OCI-LY1 (cell line): ENCODE measurements at regions not wholly inside any gene's neighbourhood (a gene's known extent, or its start where the extent isn't known, plus 50 kb on each side); places are given as distances from the start of the nearest gene placed in this dataset.

Experiments used
- H2AFZ ChIP-seq: fragments of 200-600 bp; sonication (generic), shearing (Covaris generic); 2 replicates; pipeline ENCODE4 v1.6.0; 2014; ENCODE audit warnings: antibody characterized with exemption, mild to moderate bottlenecking, low read length
- H3F3A ChIP-seq: fragments of 200-600 bp; sonication (generic), shearing (Covaris generic); 2 replicates; pipeline ENCODE4 v1.6.0; 2014; ENCODE audit warnings: mild to moderate bottlenecking, antibody characterized with exemption, low read length, moderate library complexity; ENCODE audit not compliant: insufficient read depth
- H3K27ac ChIP-seq: fragments of 200-600 bp; sonication (generic); 2 replicates; pipeline ENCODE4 v1.5.1; 2014; ENCODE audit warnings: low read length, mixed run types, mild to moderate bottlenecking, low read depth; ENCODE audit not compliant: poor library complexity, severe bottlenecking
- H3K27me3 ChIP-seq: fragments of 200-600 bp; sonication (generic); 2 replicates; pipeline ENCODE4 v1.6.0; 2014; ENCODE audit warnings: antibody characterized with exemption, mild to moderate bottlenecking, low read length, moderate library complexity; ENCODE audit not compliant: insufficient read depth
- H3K36me3 ChIP-seq: fragments of 200-600 bp; sonication (generic); 2 replicates; pipeline ENCODE4 v1.6.1; 2014; ENCODE audit warnings: mild to moderate bottlenecking, antibody characterized with exemption, low read length, moderate library complexity, mixed read lengths; ENCODE audit not compliant: insufficient read depth
- H3K4me1 ChIP-seq: fragments of 200-600 bp; sonication (generic); 2 replicates; pipeline ENCODE4 v1.5.1; 2014; ENCODE audit warnings: mild to moderate bottlenecking, low read length, moderate library complexity; ENCODE audit not compliant: insufficient read depth, severe bottlenecking
- H3K4me2 ChIP-seq: fragments of 200-600 bp; sonication (generic), shearing (Covaris generic); 2 replicates; pipeline ENCODE4 v1.6.1; 2014; ENCODE audit warnings: low read length
- H3K4me3 ChIP-seq: fragments of 200-600 bp; sonication (generic); 2 replicates; pipeline ENCODE4 v1.5.1; 2014; ENCODE audit warnings: low read length, low read depth, mild to moderate bottlenecking, mixed read lengths; ENCODE audit not compliant: poor library complexity, severe bottlenecking
- H3K79me2 ChIP-seq: fragments of 200-600 bp; shearing (Covaris generic); 2 replicates; pipeline ENCODE4 v1.6.1; 2016; ENCODE audit warnings: mixed run types, low read length, mixed read lengths; ENCODE audit not compliant: insufficient read depth
- H3K9ac ChIP-seq: fragments of 200-600 bp; sonication (generic), shearing (Covaris generic); 2 replicates; pipeline ENCODE4 v1.6.1; 2014; ENCODE audit warnings: mild to moderate bottlenecking, low read length, mixed read lengths
- H3K9me2 ChIP-seq: fragments of 200-600 bp; sonication (generic), shearing (Covaris generic); 2 replicates; pipeline ENCODE4 v1.6.1; 2014; ENCODE audit warnings: low read depth, mild to moderate bottlenecking, low read length, mixed read lengths
- H3K9me3 ChIP-seq: fragments of 200-600 bp; shearing (Covaris generic); 2 replicates; pipeline ENCODE4 v1.6.1; 2014; ENCODE audit warnings: low read length, mixed read lengths
- H4K20me1 ChIP-seq: fragments of 200-600 bp; sonication (generic), shearing (Covaris generic); 2 replicates; pipeline ENCODE4 v1.6.0; 2016; ENCODE audit warnings: mild to moderate bottlenecking, low read length; ENCODE audit not compliant: insufficient read depth
- EZH2 ChIP-seq: fragments of 200-600 bp; sonication (generic), shearing (Covaris generic); IDR thresholded peaks from 2 replicates; pipeline ENCODE4 v1.8.0; 2017; ENCODE audit warnings: borderline replicate concordance, mixed run types, mild to moderate bottlenecking, antibody characterized with exemption, low read length, moderate library complexity, mixed read lengths
- TF ChIP-seq, protein P1 (sequence below): fragments of 200-600 bp; sonication (generic), shearing (Covaris generic); IDR thresholded peaks from 2 replicates; pipeline ENCODE4 v1.5.1; 2017; ENCODE audit warnings: mild to moderate bottlenecking, antibody characterized with exemption, low read length, moderate library complexity, mixed read lengths

DNA sequence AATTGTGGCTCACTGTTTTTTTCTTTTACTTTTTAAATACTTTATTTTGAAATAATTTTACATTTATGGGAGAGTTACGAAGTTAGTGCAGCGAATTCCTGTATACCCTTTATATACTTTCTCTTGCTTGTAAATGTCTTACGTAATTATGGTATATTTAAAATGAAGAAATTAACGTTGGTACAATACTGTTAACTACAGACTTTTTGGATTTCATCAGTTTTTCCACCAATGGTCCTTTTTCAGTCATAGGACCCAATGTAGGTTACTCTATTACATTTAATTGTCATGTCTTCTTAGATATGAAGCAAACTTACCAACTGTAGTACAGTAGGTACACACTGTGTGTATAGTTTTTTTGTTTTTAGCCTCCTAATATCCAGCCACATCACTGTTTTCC lies 76.3 kb downstream of the BOLA3 start:
- H3K79me2 ChIP-seq, result no peaks in the 10 kb centered on the region
- no peaks in the 10 kb centered on the region for H3F3A ChIP-seq
- TF ChIP-seq EZH2, result no peak
- TF ChIP-seq, protein P1, sequence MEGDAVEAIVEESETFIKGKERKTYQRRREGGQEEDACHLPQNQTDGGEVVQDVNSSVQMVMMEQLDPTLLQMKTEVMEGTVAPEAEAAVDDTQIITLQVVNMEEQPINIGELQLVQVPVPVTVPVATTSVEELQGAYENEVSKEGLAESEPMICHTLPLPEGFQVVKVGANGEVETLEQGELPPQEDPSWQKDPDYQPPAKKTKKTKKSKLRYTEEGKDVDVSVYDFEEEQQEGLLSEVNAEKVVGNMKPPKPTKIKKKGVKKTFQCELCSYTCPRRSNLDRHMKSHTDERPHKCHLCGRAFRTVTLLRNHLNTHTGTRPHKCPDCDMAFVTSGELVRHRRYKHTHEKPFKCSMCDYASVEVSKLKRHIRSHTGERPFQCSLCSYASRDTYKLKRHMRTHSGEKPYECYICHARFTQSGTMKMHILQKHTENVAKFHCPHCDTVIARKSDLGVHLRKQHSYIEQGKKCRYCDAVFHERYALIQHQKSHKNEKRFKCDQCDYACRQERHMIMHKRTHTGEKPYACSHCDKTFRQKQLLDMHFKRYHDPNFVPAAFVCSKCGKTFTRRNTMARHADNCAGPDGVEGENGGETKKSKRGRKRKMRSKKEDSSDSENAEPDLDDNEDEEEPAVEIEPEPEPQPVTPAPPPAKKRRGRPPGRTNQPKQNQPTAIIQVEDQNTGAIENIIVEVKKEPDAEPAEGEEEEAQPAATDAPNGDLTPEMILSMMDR, result no peak
- no peaks in the 10 kb centered on the region for H3K9me2 ChIP-seq
- H3K9ac ChIP-seq, result no peak overlapping the region
- no peaks in the 10 kb centered on the region for H4K20me1 ChIP-seq
- no peak overlapping the region for H2AFZ ChIP-seq
- H3K36me3 ChIP-seq, result peaks cover 8% of the 10 kb centered on the region
- no peaks in the 10 kb centered on the region for H3K27me3 ChIP-seq
- no peaks in the 10 kb centered on the region for H3K9me3 ChIP-seq
- no peak overlapping the region for H3K4me3 ChIP-seq
- no peak overlapping the region for H3K27ac ChIP-seq
- no peak overlapping the region for H3K4me2 ChIP-seq
- no peaks in the 10 kb centered on the region for H3K4me1 ChIP-seq

DNA sequence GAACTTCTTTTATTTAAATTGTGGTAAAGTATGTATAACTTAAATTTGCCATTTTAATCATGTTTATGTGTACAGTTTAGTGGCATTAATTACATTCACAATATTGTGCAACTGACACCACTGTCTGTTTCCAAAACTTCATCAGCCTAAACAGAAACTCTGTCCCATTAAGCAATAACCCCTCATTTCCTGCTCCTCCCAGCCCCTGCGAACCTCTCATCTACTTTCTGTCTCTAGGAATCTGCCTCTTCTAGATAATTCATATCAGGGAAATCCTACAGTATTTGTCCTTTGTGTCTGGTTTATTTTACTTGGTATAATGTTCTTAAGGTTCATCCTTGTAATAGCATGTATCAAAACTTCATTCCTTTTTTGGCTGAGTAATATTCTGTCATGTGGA lies 75.1 kb downstream of the BOLA3 start:
- H3K79me2 ChIP-seq, result no peaks in the 10 kb centered on the region
- peaks cover 8% of the 10 kb centered on the region for H3K36me3 ChIP-seq
- H3K27ac ChIP-seq, result no peak overlapping the region

DNA sequence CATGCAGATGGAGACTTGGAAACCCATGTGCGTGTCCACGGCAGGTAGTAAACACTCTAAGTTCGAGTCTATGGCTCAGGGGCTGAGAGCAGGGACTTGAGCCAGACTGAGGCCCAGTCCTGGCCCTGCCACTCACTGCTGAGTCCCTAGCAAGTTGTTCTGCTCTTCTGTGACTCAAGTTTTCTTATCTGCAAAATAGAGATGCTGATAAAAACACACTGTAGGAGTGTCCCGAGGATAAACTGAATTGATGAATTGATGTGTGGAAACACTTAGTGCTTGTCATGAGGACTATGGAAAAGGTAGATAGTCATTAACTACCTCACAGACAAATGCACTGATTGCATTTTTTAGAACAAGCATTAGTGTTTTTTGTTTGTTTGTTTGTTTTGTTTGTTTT lies 73.2 kb downstream of the BOLA3 start:
- Histone ChIP-seq H3K9me2 (no peaks in the 10 kb centered on the region), H3F3A (no peaks in the 10 kb centered on the region), H3K4me3 (no peak overlapping the region), H3K27ac (no peak overlapping the region), H3K27me3 (no peaks in the 10 kb centered on the region), H3K36me3 (peaks cover 8% of the 10 kb centered on the region), H3K4me2 (no peak overlapping the region), H3K79me2 (no peaks in the 10 kb centered on the region), H3K9ac (no peak overlapping the region), H3K4me1 (peaks cover 2% of the 10 kb centered on the region), H4K20me1 (no peaks in the 10 kb centered on the region), H3K9me3 (no peaks in the 10 kb centered on the region), H2AFZ (no peak overlapping the region)
- TF ChIP-seq EZH2, result no peak

More for the DNA sequence above, 75.1 kb downstream of the BOLA3 start:
- no peaks in the 10 kb centered on the region for H3K9me3 ChIP-seq
- H3K9me2 ChIP-seq, result no peaks in the 10 kb centered on the region
- H3K4me2 ChIP-seq, result no peak overlapping the region
- no peaks in the 10 kb centered on the region for H3K4me1 ChIP-seq
- H3F3A ChIP-seq, result no peaks in the 10 kb centered on the region
- no peak overlapping the region for H3K4me3 ChIP-seq
- no peak for TF ChIP-seq EZH2
- TF ChIP-seq, protein P1, result no peak
- H4K20me1 ChIP-seq, result no peaks in the 10 kb centered on the region
- H3K9ac ChIP-seq, result no peak overlapping the region
- H2AFZ ChIP-seq, result no peak overlapping the region
- H3K27me3 ChIP-seq, result no peaks in the 10 kb centered on the region

DNA sequence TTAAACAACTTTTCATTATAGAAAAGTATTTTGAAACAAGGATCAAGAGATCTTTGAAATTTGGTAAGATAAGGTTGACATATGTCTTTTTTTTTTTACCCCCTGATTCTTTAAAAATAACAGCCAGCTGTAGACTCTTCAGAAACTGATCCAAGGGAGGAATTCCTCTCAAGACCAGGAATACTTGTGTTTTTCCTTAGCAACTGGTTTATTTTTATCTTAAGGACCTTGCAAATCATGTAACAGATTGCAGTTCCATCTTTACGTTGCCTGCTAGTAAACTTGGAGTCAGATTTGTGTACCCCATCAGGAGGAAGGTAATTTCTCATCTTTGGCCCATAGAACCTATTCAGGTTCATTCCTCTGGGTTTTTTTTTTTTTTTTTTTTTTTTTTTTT lies 71.6 kb downstream of the BOLA3 start:
- Histone ChIP-seq H3K4me1 (peaks cover 9% of the 10 kb centered on the region), H3K4me3 (no peak overlapping the region), H3K36me3 (peaks cover 5% of the 10 kb centered on the region; the same call in 1 of the 2 replicates), H3K27me3 (no peaks in the 10 kb centered on the region), H3K27ac (no peak overlapping the region), H3K79me2 (no peaks in the 10 kb centered on the region), H2AFZ (no peak overlapping the region), H3F3A (no peaks in the 10 kb centered on the region), H4K20me1 (no peaks in the 10 kb centered on the region), H3K9me3 (no peaks in the 10 kb centered on the region), H3K9me2 (no peaks in the 10 kb centered on the region), H3K9ac (no peak overlapping the region), H3K4me2 (no peak overlapping the region)
- TF ChIP-seq EZH2, result no peak
- TF ChIP-seq, protein P1, result no peak
